H1 (cell line): ENCODE measurements at regions not wholly inside any gene's neighbourhood (a gene's known extent, or its start where the extent isn't known, plus 50 kb on each side); places are given as distances from the start of the nearest gene placed in this dataset.

ENCODE experiments used
- CEBPB ChIP-seq: IDR thresholded peaks from 2 replicates; pipeline ENCODE4 v1.6.1; 2012; ENCODE audit warnings: low read depth, low read length
- E2F6 ChIP-seq: IDR thresholded peaks from 2 replicates; pipeline ENCODE4 v1.6.1; 2012; ENCODE audit warnings: inconsistent platforms
- NRF1 ChIP-seq: IDR thresholded peaks from 2 replicates; pipeline ENCODE4 v1.6.1; 2011; ENCODE audit warnings: mild to moderate bottlenecking, low read depth, low read length, improper control_type of control experiment
- PHF8 ChIP-seq: fragments of 200-600 bp; sonication (generic); conservative IDR thresholded peaks from 2 replicates; pipeline ENCODE4 v1.7.1; 2012; ENCODE audit warnings: low read depth, mild to moderate bottlenecking, inconsistent platforms, low read length, moderate library complexity
- POLR2A ChIP-seq, 2 experiments: IDR thresholded peaks; 1 replicate in 1 of 2; 2 replicates in 1 of 2; pipeline ENCODE4 v1.6.1; 2011; ENCODE audit warnings: low read depth in 2 of 2, low read length in 2 of 2, mild to moderate bottlenecking in 2 of 2; ENCODE audit errors: control extremely low read depth in 1 of 2
- POLR2AphosphoS5 ChIP-seq: IDR thresholded peaks from 2 replicates; pipeline ENCODE4 v1.6.1; 2011; ENCODE audit warnings: low read depth, low read length
- POU5F1 ChIP-seq: IDR thresholded peaks from 2 replicates; pipeline ENCODE4 v1.6.1; 2011; ENCODE audit warnings: low read depth, mild to moderate bottlenecking, low read length, moderate library complexity
- SIN3A ChIP-seq, 2 experiments: IDR thresholded peaks in 1 of 2; conservative IDR thresholded peaks in 1 of 2; 2 replicates each; pipeline ENCODE4 v1.6.1; 2011 to 2012; ENCODE audit warnings: low read length in 2 of 2, improper control_type of control experiment in 1 of 2, low read depth in 1 of 2, mild to moderate bottlenecking in 1 of 2
- SIX5 ChIP-seq: IDR thresholded peaks from 2 replicates; pipeline ENCODE4 v1.6.1; 2011; ENCODE audit warnings: mild to moderate bottlenecking, low read depth, low read length
- SP1 ChIP-seq: IDR thresholded peaks from 2 replicates; pipeline ENCODE4 v1.6.1; 2011; ENCODE audit warnings: low read depth, low read length
- TEAD4 ChIP-seq: IDR thresholded peaks from 2 replicates; pipeline ENCODE4 v1.6.1; 2012; ENCODE audit warnings: low read depth, low read length, inconsistent platforms, mixed read lengths
- USF2 ChIP-seq: IDR thresholded peaks from 2 replicates; pipeline ENCODE4 v1.6.1; 2011; ENCODE audit warnings: low read length, improper control_type of control experiment
- TF ChIP-seq, protein P1 (sequence below): IDR thresholded peaks from 2 replicates; pipeline ENCODE4 v1.6.1; 2011; ENCODE audit warnings: low read depth, mild to moderate bottlenecking, low read length; ENCODE audit not compliant: insufficient read depth
- TF ChIP-seq, protein P2 (sequence below), 3 experiments: IDR thresholded peaks; 1 replicate in 2 of 3; 2 replicates in 1 of 3; pipeline versions ENCODE4 v1.5.1 to v1.6.1; 2011; ENCODE audit warnings: low read length in 3 of 3, mild to moderate bottlenecking in 3 of 3, inconsistent platforms in 2 of 3, low read depth in 1 of 3, moderate library complexity in 1 of 3; ENCODE audit not compliant: insufficient read depth in 1 of 3; ENCODE audit errors: control extremely low read depth in 1 of 3

DNA sequence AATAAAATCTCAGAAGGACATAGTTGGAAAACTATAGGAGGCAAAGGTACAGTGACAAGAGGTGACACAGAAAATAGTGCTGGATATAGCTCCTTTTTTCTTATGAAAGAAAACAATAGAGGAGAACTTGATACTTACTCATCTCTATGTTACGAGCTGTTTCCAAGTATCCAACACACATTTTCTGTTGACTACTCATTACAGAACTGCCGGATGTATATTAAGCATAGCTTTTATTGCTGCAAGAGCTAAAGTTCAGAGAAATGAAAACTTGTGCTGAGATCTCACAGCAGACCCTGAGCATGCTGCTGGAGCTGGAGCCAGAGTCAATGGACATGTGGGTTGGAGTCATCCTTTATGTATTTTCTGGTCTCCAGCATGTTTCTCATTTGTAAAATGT is 210.0 kb upstream of the NT5C1B start:
- TF ChIP-seq NRF1, result no peak
- no peak for TF ChIP-seq TEAD4
- no peak for TF ChIP-seq CEBPB
- no peak for TF ChIP-seq POLR2AphosphoS5
- TF ChIP-seq E2F6, result no peak
- no peak for TF ChIP-seq PHF8
- TF ChIP-seq SP1, result no peak
- no peak for TF ChIP-seq POU5F1
- TF ChIP-seq, protein P1, sequence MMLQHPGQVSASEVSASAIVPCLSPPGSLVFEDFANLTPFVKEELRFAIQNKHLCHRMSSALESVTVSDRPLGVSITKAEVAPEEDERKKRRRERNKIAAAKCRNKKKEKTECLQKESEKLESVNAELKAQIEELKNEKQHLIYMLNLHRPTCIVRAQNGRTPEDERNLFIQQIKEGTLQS, result no peak
- no peak for TF ChIP-seq SIX5
- no peak for TF ChIP-seq SIN3A (conservative IDR thresholded peaks at IDR 0.05 in 1 of 2, IDR thresholded peaks at IDR 0.05 in 1 of 2; ENCODE audit: low read depth in 1 of 2, low read length in 2 of 2)
- TF ChIP-seq USF2, result no peak
- TF ChIP-seq POLR2A (IDR thresholded peaks at IDR 0.05; ENCODE audit: control extremely low read depth in 1 of 2, low read depth in 2 of 2, low read length in 2 of 2), result no peak
- TF ChIP-seq, protein P2, sequence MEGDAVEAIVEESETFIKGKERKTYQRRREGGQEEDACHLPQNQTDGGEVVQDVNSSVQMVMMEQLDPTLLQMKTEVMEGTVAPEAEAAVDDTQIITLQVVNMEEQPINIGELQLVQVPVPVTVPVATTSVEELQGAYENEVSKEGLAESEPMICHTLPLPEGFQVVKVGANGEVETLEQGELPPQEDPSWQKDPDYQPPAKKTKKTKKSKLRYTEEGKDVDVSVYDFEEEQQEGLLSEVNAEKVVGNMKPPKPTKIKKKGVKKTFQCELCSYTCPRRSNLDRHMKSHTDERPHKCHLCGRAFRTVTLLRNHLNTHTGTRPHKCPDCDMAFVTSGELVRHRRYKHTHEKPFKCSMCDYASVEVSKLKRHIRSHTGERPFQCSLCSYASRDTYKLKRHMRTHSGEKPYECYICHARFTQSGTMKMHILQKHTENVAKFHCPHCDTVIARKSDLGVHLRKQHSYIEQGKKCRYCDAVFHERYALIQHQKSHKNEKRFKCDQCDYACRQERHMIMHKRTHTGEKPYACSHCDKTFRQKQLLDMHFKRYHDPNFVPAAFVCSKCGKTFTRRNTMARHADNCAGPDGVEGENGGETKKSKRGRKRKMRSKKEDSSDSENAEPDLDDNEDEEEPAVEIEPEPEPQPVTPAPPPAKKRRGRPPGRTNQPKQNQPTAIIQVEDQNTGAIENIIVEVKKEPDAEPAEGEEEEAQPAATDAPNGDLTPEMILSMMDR (IDR thresholded peaks at IDR 0.05; ENCODE audit: control extremely low read depth in 1 of 3, insufficient read depth in 1 of 3, low read depth in 1 of 3, low read length in 3 of 3), result no peak
